DOHH2 (cell line): ENCODE measurements at regions not wholly inside any gene's neighbourhood (a gene's known extent, or its start where the extent isn't known, plus 50 kb on each side); places are given as distances from the start of the nearest gene placed in this dataset.

Experiments
- EZH2phosphoT487 ChIP-seq: fragments of 200-600 bp; sonication (generic); IDR thresholded peaks from 2 replicates; pipeline ENCODE4 v1.6.1; 2017; ENCODE audit warnings: borderline replicate concordance, mild to moderate bottlenecking, antibody characterized with exemption, low read length, moderate library complexity, mixed read lengths
- TF ChIP-seq, protein P1 (sequence below): fragments of 200-600 bp; sonication (generic); IDR thresholded peaks from one replicate; pipeline ENCODE4 v1.5.1; 2014; ENCODE audit warnings: antibody characterized with exemption, mild to moderate bottlenecking, low read depth, low read length; ENCODE audit not compliant: poor library complexity, severe bottlenecking

DNA sequence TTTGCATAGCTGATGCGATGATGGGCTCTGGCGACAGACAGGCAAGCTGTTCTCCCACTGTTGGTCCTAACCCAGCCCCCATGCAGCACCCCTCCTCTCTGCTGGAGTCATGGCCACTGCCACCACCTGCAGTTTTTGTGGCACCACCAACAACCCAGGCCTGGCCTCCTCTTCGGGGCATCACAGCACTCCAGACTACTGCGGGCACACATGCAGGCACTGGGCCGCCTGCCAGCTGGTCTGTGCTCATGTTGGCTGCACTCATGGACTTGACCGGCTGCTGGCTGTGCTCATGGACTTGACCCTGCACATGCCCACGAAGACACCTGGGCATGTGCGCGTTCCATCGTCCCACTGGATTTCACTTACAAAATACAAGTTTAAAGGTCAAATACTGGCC is 130.9 kb upstream of the TMEM108 start:
- TF ChIP-seq, protein P1, sequence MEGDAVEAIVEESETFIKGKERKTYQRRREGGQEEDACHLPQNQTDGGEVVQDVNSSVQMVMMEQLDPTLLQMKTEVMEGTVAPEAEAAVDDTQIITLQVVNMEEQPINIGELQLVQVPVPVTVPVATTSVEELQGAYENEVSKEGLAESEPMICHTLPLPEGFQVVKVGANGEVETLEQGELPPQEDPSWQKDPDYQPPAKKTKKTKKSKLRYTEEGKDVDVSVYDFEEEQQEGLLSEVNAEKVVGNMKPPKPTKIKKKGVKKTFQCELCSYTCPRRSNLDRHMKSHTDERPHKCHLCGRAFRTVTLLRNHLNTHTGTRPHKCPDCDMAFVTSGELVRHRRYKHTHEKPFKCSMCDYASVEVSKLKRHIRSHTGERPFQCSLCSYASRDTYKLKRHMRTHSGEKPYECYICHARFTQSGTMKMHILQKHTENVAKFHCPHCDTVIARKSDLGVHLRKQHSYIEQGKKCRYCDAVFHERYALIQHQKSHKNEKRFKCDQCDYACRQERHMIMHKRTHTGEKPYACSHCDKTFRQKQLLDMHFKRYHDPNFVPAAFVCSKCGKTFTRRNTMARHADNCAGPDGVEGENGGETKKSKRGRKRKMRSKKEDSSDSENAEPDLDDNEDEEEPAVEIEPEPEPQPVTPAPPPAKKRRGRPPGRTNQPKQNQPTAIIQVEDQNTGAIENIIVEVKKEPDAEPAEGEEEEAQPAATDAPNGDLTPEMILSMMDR: no peak
- no peak for TF ChIP-seq EZH2phosphoT487
